AG04450 (cell line): ENCODE measurements at regions not wholly inside any gene's neighbourhood (a gene's known extent, or its start where the extent isn't known, plus 50 kb on each side); places are given as distances from the start of the nearest gene placed in this dataset.

Source experiments
- CTCF ChIA-PET: fragments of 300-600, 350-600 bp; formaldehyde crosslinking; extraction: SDS; loops from one replicate; lab custom pipeline; 2022; ENCODE audit warnings: antibody characterized with exemption, inconsistent platforms; lab: Charles Lee
- POLR2A ChIA-PET: fragments of 350-600 bp; formaldehyde crosslinking; extraction: SDS; loops from one replicate; lab custom pipeline; 2021; ENCODE audit warnings: antibody characterized with exemption, inconsistent platforms; lab: Yijun Ruan, JAX
- DNase-seq: peaks from one replicate; pipeline ENCODE4 v3.0.0-alpha.2; 2011; ENCODE audit warnings: low read depth, low spot score
- H3K27ac ChIP-seq: one replicate; pipeline ENCODE4 v1.5.1; 2012; ENCODE audit warnings: low read depth, low read length, control low read depth
- H3K27me3 ChIP-seq: one replicate; pipeline ENCODE4 v1.6.0; 2012; ENCODE audit warnings: low read length; ENCODE audit not compliant: control insufficient read depth, insufficient read depth
- H3K4me3 ChIP-seq: 2 replicates; pipeline ENCODE4 v1.5.1; 2011; ENCODE audit warnings: mild to moderate bottlenecking, low read depth, low read length, control low read depth
- H3K9me3 ChIP-seq: 2 replicates; pipeline ENCODE4 v1.5.1; 2012; ENCODE audit warnings: low read length; ENCODE audit not compliant: control insufficient read depth, insufficient read depth
- TF ChIP-seq, protein P1 (sequence below): IDR thresholded peaks from 2 replicates; pipeline ENCODE4 v1.5.1; 2011; ENCODE audit warnings: low read depth, low read length, control low read depth, inconsistent platforms

DNA sequence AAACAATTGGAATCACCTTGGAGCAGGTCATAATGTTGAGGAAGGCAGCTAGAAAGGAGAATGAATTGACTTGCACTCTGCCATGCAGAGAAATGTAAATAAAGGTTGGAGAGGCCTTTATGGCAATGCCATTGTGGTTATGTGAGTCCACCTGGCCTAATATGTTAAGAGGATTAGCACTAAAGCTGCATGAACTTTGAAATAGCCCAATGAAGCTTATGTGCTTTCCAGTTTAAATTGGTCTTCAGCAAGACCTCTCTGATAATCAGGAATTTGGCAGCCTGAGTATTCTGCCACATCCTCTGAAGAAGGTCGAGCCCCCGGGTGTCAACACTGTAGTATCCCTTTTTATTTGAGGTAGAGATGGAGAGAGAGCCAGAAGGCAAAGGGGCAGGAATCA lies 464.9 kb downstream of the CDH2 start:
- H3K27ac ChIP-seq, result no peak overlapping the region
- CTCF ChIA-PET, result interaction anchor here (1.5 kb wide), 1 partner anchor 107 kb away, joined by 3 read pairs; no protein-coding TSS in a partner anchor
- TF ChIP-seq, protein P1, sequence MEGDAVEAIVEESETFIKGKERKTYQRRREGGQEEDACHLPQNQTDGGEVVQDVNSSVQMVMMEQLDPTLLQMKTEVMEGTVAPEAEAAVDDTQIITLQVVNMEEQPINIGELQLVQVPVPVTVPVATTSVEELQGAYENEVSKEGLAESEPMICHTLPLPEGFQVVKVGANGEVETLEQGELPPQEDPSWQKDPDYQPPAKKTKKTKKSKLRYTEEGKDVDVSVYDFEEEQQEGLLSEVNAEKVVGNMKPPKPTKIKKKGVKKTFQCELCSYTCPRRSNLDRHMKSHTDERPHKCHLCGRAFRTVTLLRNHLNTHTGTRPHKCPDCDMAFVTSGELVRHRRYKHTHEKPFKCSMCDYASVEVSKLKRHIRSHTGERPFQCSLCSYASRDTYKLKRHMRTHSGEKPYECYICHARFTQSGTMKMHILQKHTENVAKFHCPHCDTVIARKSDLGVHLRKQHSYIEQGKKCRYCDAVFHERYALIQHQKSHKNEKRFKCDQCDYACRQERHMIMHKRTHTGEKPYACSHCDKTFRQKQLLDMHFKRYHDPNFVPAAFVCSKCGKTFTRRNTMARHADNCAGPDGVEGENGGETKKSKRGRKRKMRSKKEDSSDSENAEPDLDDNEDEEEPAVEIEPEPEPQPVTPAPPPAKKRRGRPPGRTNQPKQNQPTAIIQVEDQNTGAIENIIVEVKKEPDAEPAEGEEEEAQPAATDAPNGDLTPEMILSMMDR, result no peak
- POLR2A ChIA-PET, result no interaction called here
- no peaks in the 10 kb centered on the region for H3K9me3 ChIP-seq
- no peaks in the 10 kb centered on the region for H3K27me3 ChIP-seq
- no peak overlapping the region for H3K4me3 ChIP-seq
- no peak for DNase-seq

DNA sequence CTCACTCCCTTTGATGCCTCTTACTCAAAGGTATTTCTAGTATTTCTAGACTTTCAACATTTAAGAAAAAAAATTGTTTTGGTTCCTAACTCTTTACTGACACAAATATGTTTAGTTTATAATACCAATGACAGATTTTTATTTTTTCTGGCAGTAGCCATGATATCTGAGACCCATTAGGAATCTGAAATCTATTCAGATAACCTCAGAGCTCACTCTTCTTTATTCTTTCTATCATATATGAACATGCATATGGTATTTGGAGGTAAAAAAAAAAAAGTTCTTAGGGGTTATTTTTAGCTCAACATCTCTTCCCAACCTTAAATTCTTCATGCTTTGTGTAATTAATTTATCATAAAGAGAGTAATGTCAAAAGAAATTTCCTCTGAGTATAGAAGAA lies 465.5 kb downstream of the CDH2 start:
- ChIA-PET POLR2A (no interaction called here), CTCF (no interaction called here)
- Histone ChIP-seq H3K27ac (no peak overlapping the region), H3K9me3 (no peaks in the 10 kb centered on the region), H3K4me3 (no peak overlapping the region), H3K27me3 (no peaks in the 10 kb centered on the region)
- DNase-seq, result no peak
- TF ChIP-seq, protein P1, result no peak

DNA sequence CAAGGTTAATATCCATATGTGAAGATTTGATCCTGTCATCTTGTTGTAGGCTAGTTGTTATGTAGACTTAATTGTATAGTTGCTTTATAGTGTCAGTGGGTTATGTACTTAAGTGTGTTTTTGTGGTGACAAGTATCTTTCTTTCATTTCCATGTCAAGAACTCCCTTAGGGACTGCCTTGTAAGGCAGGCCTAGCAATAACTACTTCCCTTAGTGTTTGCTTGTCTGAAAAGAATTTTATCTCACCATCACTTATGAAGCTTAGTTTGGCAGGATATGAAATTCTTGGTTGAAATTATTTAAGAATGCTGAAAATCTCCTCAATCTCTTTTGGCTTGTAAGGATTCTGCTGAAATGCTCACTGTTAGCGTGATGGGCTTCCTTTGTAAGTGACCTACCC lies 467.6 kb downstream of the CDH2 start:
- CTCF ChIA-PET, result no interaction called here
- no peak overlapping the region for H3K4me3 ChIP-seq
- TF ChIP-seq, protein P1, result no peak
- H3K9me3 ChIP-seq, result no peaks in the 10 kb centered on the region
- no peak for DNase-seq
- POLR2A ChIA-PET, result no interaction called here
- no peak overlapping the region for H3K27ac ChIP-seq
- H3K27me3 ChIP-seq, result no peaks in the 10 kb centered on the region

DNA sequence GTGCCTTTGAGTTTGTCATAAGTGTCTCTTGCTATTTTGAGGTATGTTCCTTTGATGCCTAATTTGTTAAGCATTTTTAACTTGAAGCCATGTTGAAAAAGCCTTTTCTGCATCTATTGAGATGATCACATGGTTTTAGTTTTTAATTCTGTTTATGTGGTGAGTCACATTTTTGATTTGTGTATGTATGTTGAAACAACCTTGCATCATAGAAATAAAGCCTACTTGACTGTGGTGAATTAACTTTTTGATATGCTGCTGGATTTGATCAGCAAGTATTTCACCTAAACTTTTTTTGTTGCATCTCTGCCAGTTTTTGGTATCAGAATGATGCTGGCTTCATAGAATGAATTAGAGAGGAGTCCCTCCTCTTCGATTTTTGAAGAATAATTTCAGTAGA lies 469.7 kb downstream of the CDH2 start:
- H3K4me3 ChIP-seq, result no peak overlapping the region
- POLR2A ChIA-PET, result no interaction called here
- TF ChIP-seq, protein P1, result no peak
- no peaks in the 10 kb centered on the region for H3K9me3 ChIP-seq
- CTCF ChIA-PET, result no interaction called here
- no peaks in the 10 kb centered on the region for H3K27me3 ChIP-seq
- no peak for DNase-seq
- H3K27ac ChIP-seq, result no peak overlapping the region

DNA sequence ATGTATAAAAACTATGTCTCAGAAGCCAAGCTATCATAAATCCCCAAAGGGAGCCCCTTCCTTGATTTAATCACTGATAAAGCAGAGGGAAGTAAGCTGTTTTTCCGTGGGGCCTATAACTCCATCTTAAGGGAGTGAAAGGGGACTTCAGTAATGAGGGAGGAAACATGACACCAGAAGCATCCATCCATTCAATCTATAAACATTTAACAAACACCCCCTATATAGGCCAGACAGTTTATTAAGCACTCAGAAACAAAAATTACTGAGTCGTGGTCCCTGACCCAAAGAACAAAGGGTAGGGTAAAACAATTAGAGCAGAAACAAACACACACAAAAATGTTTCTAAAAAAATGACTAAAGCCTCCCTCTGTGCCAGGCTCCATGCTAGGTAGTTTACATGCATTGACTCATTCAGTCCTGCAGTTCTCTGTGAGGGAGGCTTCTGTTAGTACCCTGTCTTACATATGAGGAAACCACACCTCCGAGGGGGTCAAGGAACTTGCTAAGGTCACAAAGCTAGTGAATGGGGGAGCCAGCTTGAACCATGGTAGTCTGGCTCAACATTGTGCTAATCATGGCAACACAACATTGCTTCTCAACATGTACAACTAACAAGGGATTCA lies 472.1 kb downstream of the CDH2 start:
- TF ChIP-seq, protein P1, result no peak
- no peak for DNase-seq
- H3K4me3 ChIP-seq, result no peak overlapping the region
- H3K27me3 ChIP-seq, result no peaks in the 10 kb centered on the region
- no peak overlapping the region for H3K27ac ChIP-seq
- CTCF ChIA-PET, result interaction anchor here (1.0 kb wide), 1 partner anchor 20 kb away, joined by 3 read pairs; no protein-coding TSS in a partner anchor
- H3K9me3 ChIP-seq, result no peaks in the 10 kb centered on the region
- POLR2A ChIA-PET, result no interaction called here
